ENCODE measurements at regions not wholly inside any gene's neighbourhood (a gene's known extent, or its start where the extent isn't known, plus 50 kb on each side); places are given as distances from the start of the nearest gene placed in this dataset.

GRCh38 chr12:76698966-76699365, 64.9 kb upstream of the ZDHHC17 start:
- no peak overlapping the region for H3K4me3 ChIP-seq (ENCODE audit: low read depth, low read length)
- ChIA-PET POLR2A (no interaction called here), CTCF (interaction anchor here (1.2 kb wide), 1 partner anchor 91 kb away, joined by 3 read pairs; no protein-coding TSS in a partner anchor)
- no peak for DNase-seq (ENCODE audit: low read depth, low spot score)
- no peak for TF ChIP-seq CTCF (IDR thresholded peaks at IDR 0.05; ENCODE audit: insufficient read depth, low read length, missing control alignments)

DNA sequence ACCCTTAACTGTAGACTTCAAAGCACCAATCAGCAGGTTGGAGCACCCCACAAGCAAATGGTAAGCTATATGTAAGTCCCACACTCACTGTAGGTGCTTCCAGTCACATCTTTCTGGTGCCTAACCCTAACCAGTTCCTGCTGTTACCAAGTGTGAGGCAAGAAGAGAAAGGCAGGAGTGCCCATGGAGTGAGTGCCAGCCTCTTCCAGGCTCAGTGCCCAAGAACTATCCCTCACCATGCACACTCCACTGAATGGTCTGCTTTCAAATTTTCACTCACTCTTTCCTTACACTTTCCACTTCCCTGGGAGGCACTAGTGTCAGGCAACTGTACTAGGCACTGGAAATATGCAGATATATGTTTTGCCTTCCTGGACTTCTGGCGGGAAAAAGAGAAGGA, 62.2 kb upstream of the ZDHHC17 start:
- TF ChIP-seq CTCF (IDR thresholded peaks at IDR 0.05; ENCODE audit: insufficient read depth, low read length, missing control alignments) = no peak

GRCh38 chr12:76702946-76703345, 61.0 kb upstream of the ZDHHC17 start:
- TF ChIP-seq CTCF (IDR thresholded peaks at IDR 0.05; ENCODE audit: insufficient read depth, low read length, missing control alignments) = no peak
- no peak for DNase-seq (ENCODE audit: low read depth, low spot score)
- ChIA-PET CTCF (interaction anchor here (1.2 kb wide), 1 partner anchor 14 kb away, joined by 4 read pairs; no protein-coding TSS in a partner anchor), POLR2A (interaction anchor here (0.5 kb wide), 1 partner anchor 17 kb away, joined by 3 read pairs; no protein-coding TSS in a partner anchor)
- no peak overlapping the region for H3K4me3 ChIP-seq (ENCODE audit: low read depth, low read length)

More for the DNA sequence above, 62.2 kb upstream of the ZDHHC17 start:
- CTCF ChIA-PET = interaction anchor here (1.2 to 1.4 kb wide), 2 partner anchors 13 to 16 kb away, joined by 3 to 4 read pairs; no protein-coding TSS in a partner anchor
- no peak for DNase-seq (ENCODE audit: low read depth, low spot score)
- no peak overlapping the region for H3K4me3 ChIP-seq (ENCODE audit: low read depth, low read length)
- POLR2A ChIA-PET = no interaction called here

DNA sequence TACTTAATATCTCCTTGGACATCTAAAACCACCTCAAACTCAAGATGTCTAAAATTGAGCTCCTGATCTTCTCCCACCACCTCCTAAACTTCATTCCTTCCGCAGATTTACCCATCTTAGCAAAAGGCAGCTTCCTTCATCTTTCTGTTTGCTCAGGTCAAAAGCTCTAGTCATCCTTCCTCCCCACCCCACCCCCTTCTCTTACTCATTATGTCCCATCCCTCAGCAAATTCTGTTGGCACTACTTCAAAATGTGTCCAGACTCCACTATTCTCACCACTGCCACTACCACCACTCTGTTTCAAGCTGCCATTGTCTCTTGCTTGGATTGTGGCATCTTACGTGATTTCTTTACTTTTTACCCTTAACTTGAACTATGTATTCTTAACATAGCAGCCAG, 59.2 kb upstream of the ZDHHC17 start:
- ChIA-PET POLR2A (interaction anchor here (1.0 kb wide), 1 partner anchor 59 kb away, joined by 3 read pairs; no protein-coding TSS in a partner anchor), CTCF (no interaction called here)
- DNase-seq (ENCODE audit: low read depth, low spot score) = no peak
- TF ChIP-seq CTCF (IDR thresholded peaks at IDR 0.05; ENCODE audit: insufficient read depth, low read length, missing control alignments) = no peak
- H3K4me3 ChIP-seq (ENCODE audit: low read depth, low read length) = no peak overlapping the region

DNA sequence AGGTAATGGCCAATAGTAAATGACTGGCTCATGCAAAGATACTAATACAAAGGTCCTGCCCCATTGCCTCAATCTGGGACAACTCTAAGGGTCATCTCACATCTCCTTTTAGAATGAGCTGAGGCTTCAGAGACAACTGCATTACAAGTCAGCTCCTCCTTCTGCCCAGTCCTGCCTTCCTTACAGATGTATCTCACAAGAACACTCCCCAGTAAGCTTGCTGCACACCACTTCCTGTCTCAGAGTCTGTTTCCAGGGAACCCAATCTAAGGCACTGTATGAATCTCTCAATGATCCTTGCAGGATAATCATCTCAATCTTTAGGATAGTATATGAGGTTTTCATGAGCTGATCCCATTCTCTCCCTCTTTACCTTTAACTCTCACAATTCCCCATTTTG, 57.8 kb upstream of the ZDHHC17 start:
- ChIA-PET POLR2A (interaction anchor here (0.5 kb wide), 1 partner anchor 174 kb away, joined by 3 read pairs; no protein-coding TSS in a partner anchor), CTCF (interaction anchor here (1.0 kb wide), 1 partner anchor 84 kb away, joined by 3 read pairs; no protein-coding TSS in a partner anchor)
- H3K4me3 ChIP-seq (ENCODE audit: low read depth, low read length) = no peak overlapping the region
- TF ChIP-seq CTCF (IDR thresholded peaks at IDR 0.05; ENCODE audit: insufficient read depth, low read length, missing control alignments) = no peak
- DNase-seq (ENCODE audit: low read depth, low spot score) = no peak

- POLR2A ChIA-PET = no interaction called here
- no peak overlapping the region for H3K4me3 ChIP-seq (ENCODE audit: low read depth, low read length)
- no peak for DNase-seq (ENCODE audit: low read depth, low spot score)
- CTCF ChIA-PET = interaction anchor here (1.0 kb wide), 1 partner anchor 85 kb away, joined by 3 read pairs; no protein-coding TSS in a partner anchor
- no peak for TF ChIP-seq CTCF (IDR thresholded peaks at IDR 0.05; ENCODE audit: insufficient read depth, low read length, missing control alignments)
Measured at GRCh38 chr12:76706761-76707160, 57.2 kb upstream of the ZDHHC17 start.

Measured in AG04449 (cell line).